Keratinocyte (primary cell): ENCODE measurements at regions not wholly inside any gene's neighbourhood (a gene's known extent, or its start where the extent isn't known, plus 50 kb on each side); places are given as distances from the start of the nearest gene placed in this dataset.

Experiments
- DNase-seq: peaks from one replicate; pipeline ENCODE4 v3.0.0-alpha.2; 2011; ENCODE audit warnings: low read depth, missing footprints, low spot score
- FAIRE-seq: peaks from 2 replicates; lab custom pipeline; 2011; peaks lifted over from hg19 to GRCh38; lab: Jason Lieb, UNC
- H2AFZ ChIP-seq: 2 replicates; pipeline ENCODE4 v1.6.0; 2012; ENCODE audit warnings: low read length, control low read depth, inconsistent platforms; ENCODE audit not compliant: control insufficient read depth
- H3K27ac ChIP-seq: 2 replicates; pipeline ENCODE4 v1.5.1; 2011; ENCODE audit warnings: low read length; ENCODE audit not compliant: control insufficient read depth, insufficient read depth
- H3K27me3 ChIP-seq: 3 replicates; pipeline ENCODE4 v1.6.0; 2011; ENCODE audit warnings: low read length; ENCODE audit not compliant: control insufficient read depth, insufficient read depth; ENCODE audit errors: extremely low read depth
- H3K36me3 ChIP-seq, 2 experiments: 2 replicates in 1 of 2; 3 replicates in 1 of 2; pipeline ENCODE4 v1.5.1; 2011; ENCODE audit warnings: low read length in 2 of 2, mild to moderate bottlenecking in 1 of 2; ENCODE audit not compliant: control insufficient read depth in 2 of 2, insufficient read depth in 2 of 2; ENCODE audit errors: extremely low read depth in 1 of 2
- H3K4me1 ChIP-seq: 3 replicates; pipeline ENCODE4 v1.5.1; 2011; ENCODE audit warnings: low read length; ENCODE audit not compliant: control insufficient read depth, insufficient read depth; ENCODE audit errors: extremely low read depth
- H3K4me2 ChIP-seq: 3 replicates; pipeline ENCODE4 v1.6.0; 2011; ENCODE audit warnings: low read depth, low read length; ENCODE audit not compliant: control insufficient read depth, insufficient read depth; ENCODE audit errors: extremely low read depth
- H3K4me3 ChIP-seq, 3 experiments: fragments of 200-600 bp in 1 of 3; sonication (generic) in 1 of 3; 2 replicates in 2 of 3; 3 replicates in 1 of 3; pipeline ENCODE4 v1.5.1; 2011 to 2016; ENCODE audit warnings: low read length in 3 of 3, mild to moderate bottlenecking in 3 of 3, control low read depth in 2 of 3, inconsistent platforms in 1 of 3, low read depth in 1 of 3, mixed read lengths in 1 of 3, mixed run types in 1 of 3, moderate library complexity in 1 of 3; ENCODE audit not compliant: control insufficient read depth in 2 of 3, insufficient read depth in 2 of 3; ENCODE audit errors: extremely low read depth in 1 of 3
- H3K79me2 ChIP-seq: 2 replicates; pipeline ENCODE4 v1.6.0; 2012; ENCODE audit warnings: low read length; ENCODE audit not compliant: control insufficient read depth, insufficient read depth
- H3K9ac ChIP-seq: 3 replicates; pipeline ENCODE4 v1.6.0; 2011; ENCODE audit warnings: low read length; ENCODE audit not compliant: control insufficient read depth, insufficient read depth; ENCODE audit errors: extremely low read depth
- H3K9me1 ChIP-seq: 3 replicates; pipeline ENCODE4 v1.6.0; 2011; ENCODE audit warnings: low read length; ENCODE audit not compliant: control insufficient read depth, insufficient read depth; ENCODE audit errors: extremely low read depth
- H3K9me3 ChIP-seq: 2 replicates; pipeline ENCODE4 v1.5.1; 2012; ENCODE audit warnings: low read depth, low read length; ENCODE audit not compliant: control insufficient read depth
- H4K20me1 ChIP-seq: 3 replicates; pipeline ENCODE4 v1.6.0; 2011; ENCODE audit warnings: low read length; ENCODE audit not compliant: control insufficient read depth, insufficient read depth; ENCODE audit errors: extremely low read depth
- EZH2 ChIP-seq: IDR thresholded peaks from one replicate; pipeline ENCODE4 v1.6.1; 2012; ENCODE audit warnings: inconsistent platforms, mild to moderate bottlenecking, low read length, moderate library complexity
- dilution Hi-C: fragments of 300-500 bp; cut with MboI; formaldehyde crosslinking; loops from one replicate; pipeline ENCODE4 v1.7.0; 2020; ENCODE audit warnings: low sequenced_read_pairs; ENCODE audit not compliant: extremely low pct_ligation_motif_present
- TF ChIP-seq, protein P1 (sequence below), 3 experiments: IDR thresholded peaks in 1 of 3; conservative IDR thresholded peaks in 1 of 3; optimal IDR thresholded peaks in 1 of 3; 2 replicates in 2 of 3; 3 replicates in 1 of 3; pipeline versions ENCODE3 to v1.5.1; 2011; ENCODE audit warnings: low read length in 3 of 3, mild to moderate bottlenecking in 3 of 3, moderate library complexity in 2 of 3, control low read depth in 1 of 3, inconsistent platforms in 1 of 3; ENCODE audit not compliant: insufficient read depth in 2 of 3; ENCODE audit errors: extremely low read depth in 1 of 3

DNA sequence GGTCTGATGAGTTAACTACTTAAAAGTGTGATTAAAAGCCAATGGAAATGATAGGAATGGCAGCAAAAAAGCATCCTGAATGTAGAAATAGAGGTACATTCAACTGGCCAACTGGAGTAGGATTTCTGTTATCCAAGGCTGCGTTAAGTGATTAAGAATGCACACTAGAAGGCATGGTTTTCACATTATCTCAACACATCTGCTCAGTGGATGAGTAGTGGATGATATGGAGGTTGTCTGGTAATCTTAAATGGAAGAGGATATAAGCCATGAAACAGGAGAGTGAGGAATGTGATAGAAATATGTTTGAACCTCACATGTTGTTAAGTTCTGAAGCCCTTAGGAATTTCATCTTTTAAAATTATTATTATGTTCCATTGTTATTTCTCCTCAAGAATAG lies 839.9 kb downstream of the USP25 start:
- Histone ChIP-seq H3K4me2 (no peak overlapping the region), H3K36me3 (no peaks in the 10 kb centered on the region), H3K9ac (no peak overlapping the region), H3K9me1 (no peaks in the 10 kb centered on the region), H3K4me1 (no peaks in the 10 kb centered on the region), H3K27ac (no peak overlapping the region), H2AFZ (no peak overlapping the region), H3K79me2 (no peaks in the 10 kb centered on the region), H4K20me1 (no peaks in the 10 kb centered on the region), H3K27me3 (no peaks in the 10 kb centered on the region), H3K4me3 (no peak overlapping the region), H3K9me3 (no peaks in the 10 kb centered on the region)
- TF ChIP-seq EZH2: no peak
- TF ChIP-seq, protein P1, sequence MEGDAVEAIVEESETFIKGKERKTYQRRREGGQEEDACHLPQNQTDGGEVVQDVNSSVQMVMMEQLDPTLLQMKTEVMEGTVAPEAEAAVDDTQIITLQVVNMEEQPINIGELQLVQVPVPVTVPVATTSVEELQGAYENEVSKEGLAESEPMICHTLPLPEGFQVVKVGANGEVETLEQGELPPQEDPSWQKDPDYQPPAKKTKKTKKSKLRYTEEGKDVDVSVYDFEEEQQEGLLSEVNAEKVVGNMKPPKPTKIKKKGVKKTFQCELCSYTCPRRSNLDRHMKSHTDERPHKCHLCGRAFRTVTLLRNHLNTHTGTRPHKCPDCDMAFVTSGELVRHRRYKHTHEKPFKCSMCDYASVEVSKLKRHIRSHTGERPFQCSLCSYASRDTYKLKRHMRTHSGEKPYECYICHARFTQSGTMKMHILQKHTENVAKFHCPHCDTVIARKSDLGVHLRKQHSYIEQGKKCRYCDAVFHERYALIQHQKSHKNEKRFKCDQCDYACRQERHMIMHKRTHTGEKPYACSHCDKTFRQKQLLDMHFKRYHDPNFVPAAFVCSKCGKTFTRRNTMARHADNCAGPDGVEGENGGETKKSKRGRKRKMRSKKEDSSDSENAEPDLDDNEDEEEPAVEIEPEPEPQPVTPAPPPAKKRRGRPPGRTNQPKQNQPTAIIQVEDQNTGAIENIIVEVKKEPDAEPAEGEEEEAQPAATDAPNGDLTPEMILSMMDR (optimal IDR thresholded peaks at IDR 0.05 in 1 of 3, IDR thresholded peaks at IDR 0.05 in 1 of 3, conservative IDR thresholded peaks at IDR 0.05 in 1 of 3; ENCODE audit: extremely low read depth in 1 of 3, insufficient read depth in 2 of 3, low read length in 3 of 3): no peak
- dilution Hi-C loops: no loop called here
- FAIRE-seq: no peak
- DNase-seq: no peak

DNA sequence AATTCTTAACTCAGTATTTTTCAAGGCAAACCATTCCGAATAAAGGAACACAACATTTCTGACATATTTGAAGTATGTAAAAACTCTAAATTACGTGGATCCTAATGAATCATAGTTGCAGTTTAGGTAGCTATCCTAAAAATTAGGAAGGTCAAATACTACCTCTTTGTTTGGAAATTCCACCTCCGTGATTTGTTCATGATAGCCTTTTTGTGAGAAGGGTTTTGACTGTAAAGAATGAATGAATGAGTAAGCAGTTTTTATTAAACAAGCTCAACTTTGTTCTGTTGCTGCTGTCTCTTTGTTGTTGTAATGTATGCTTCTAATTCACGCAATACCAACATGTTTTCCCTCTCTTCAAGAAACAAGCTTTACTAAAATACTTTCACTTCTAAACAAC lies 840.4 kb downstream of the USP25 start:
- dilution Hi-C loops: no loop called here
- Histone ChIP-seq H3K9me3 (no peaks in the 10 kb centered on the region), H3K4me3 (no peak overlapping the region), H3K9ac (no peak overlapping the region), H3K27ac (no peak overlapping the region), H4K20me1 (no peaks in the 10 kb centered on the region), H3K9me1 (no peaks in the 10 kb centered on the region), H2AFZ (no peak overlapping the region), H3K79me2 (no peaks in the 10 kb centered on the region), H3K4me2 (no peak overlapping the region), H3K27me3 (no peaks in the 10 kb centered on the region), H3K4me1 (no peaks in the 10 kb centered on the region), H3K36me3 (no peaks in the 10 kb centered on the region)
- DNase-seq: no peak
- no peak for TF ChIP-seq EZH2
- TF ChIP-seq, protein P1 (optimal IDR thresholded peaks at IDR 0.05 in 1 of 3, IDR thresholded peaks at IDR 0.05 in 1 of 3, conservative IDR thresholded peaks at IDR 0.05 in 1 of 3; ENCODE audit: extremely low read depth in 1 of 3, insufficient read depth in 2 of 3, low read length in 3 of 3): no peak
- no peak for FAIRE-seq
